ENCODE measurements at regions not wholly inside any gene's neighbourhood (a gene's known extent, or its start where the extent isn't known, plus 50 kb on each side); places are given as distances from the start of the nearest gene placed in this dataset.

- ChIA-PET POLR2A (no interaction called here), CTCF (no interaction called here), RAD21 (ENCODE audit: low non-redundant PET in 1 of 2, low total read pairs in 2 of 2, uncharacterized antibody in 2 of 2, unreplicated experiment in 2 of 2) (no interaction called here)
- no peaks in the 10 kb centered on the region for H3K9me2 ChIP-seq (ENCODE audit: insufficient read depth)
- no peak overlapping the region for H2AFZ ChIP-seq (ENCODE audit: low read depth, low read length, poor library complexity, severe bottlenecking)
- no peak overlapping the region for H3K4me3 ChIP-seq (replicated peaks in 1 of 2; ENCODE audit: low read depth in 1 of 2, low read length in 2 of 2)
- no peaks in the 10 kb centered on the region for H3K9me3 ChIP-seq (ENCODE audit: control insufficient read depth in 1 of 2, insufficient read depth in 1 of 2, low read depth in 1 of 2, low read length in 2 of 2)
- DNase-seq (ENCODE audit: low read depth, low spot score) (no peak), ATAC-seq (no peak)
- no peaks in the 10 kb centered on the region for H4K20me1 ChIP-seq (ENCODE audit: insufficient read depth)
- H3K9ac ChIP-seq (ENCODE audit: low read length), result no peak overlapping the region
- H3K4me1 ChIP-seq (ENCODE audit: control insufficient read depth in 1 of 2, insufficient read depth in 2 of 2, low read length in 2 of 2), result no peaks in the 10 kb centered on the region
- no peak overlapping the region for H3K27ac ChIP-seq (ENCODE audit: low read depth, low read length)
- no TSS peak for BruUV-seq (replicated peaks)
- intact Hi-C loops (cut with micrococcal nuclease), result no loop called here
- TF ChIP-seq TCF7L2 (IDR thresholded peaks at IDR 0.05; ENCODE audit: borderline replicate concordance, extremely low read depth, insufficient read depth, insufficient read length) (no peak), CTCF (IDR thresholded peaks at IDR 0.05 in 2 of 3, conservative IDR thresholded peaks at IDR 0.05 in 1 of 3; ENCODE audit: borderline replicate concordance in 1 of 3, insufficient read depth in 1 of 3, low read depth in 2 of 3, low read length in 2 of 3) (no peak), ELF1 (IDR thresholded peaks at IDR 0.05; ENCODE audit: borderline replicate concordance, low read depth) (no peak), SRF (IDR thresholded peaks at IDR 0.05; ENCODE audit: low read depth) (no peak), ZNF274 (IDR thresholded peaks at IDR 0.05; ENCODE audit: low read depth, low read length) (no peak), MAX (IDR thresholded peaks at IDR 0.05) (no peak)
- TF ChIP-seq, protein P1, sequence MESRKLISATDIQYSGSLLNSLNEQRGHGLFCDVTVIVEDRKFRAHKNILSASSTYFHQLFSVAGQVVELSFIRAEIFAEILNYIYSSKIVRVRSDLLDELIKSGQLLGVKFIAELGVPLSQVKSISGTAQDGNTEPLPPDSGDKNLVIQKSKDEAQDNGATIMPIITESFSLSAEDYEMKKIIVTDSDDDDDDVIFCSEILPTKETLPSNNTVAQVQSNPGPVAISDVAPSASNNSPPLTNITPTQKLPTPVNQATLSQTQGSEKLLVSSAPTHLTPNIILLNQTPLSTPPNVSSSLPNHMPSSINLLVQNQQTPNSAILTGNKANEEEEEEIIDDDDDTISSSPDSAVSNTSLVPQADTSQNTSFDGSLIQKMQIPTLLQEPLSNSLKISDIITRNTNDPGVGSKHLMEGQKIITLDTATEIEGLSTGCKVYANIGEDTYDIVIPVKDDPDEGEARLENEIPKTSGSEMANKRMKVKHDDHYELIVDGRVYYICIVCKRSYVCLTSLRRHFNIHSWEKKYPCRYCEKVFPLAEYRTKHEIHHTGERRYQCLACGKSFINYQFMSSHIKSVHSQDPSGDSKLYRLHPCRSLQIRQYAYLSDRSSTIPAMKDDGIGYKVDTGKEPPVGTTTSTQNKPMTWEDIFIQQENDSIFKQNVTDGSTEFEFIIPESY (IDR thresholded peaks at IDR 0.05; ENCODE audit: extremely low read depth, insufficient replicate concordance, low read length), result no peak
- no peak overlapping the region for H3K4me2 ChIP-seq (ENCODE audit: low read length)
- no peaks in the 10 kb centered on the region for H3K36me3 ChIP-seq (ENCODE audit: control insufficient read depth in 1 of 2, insufficient read depth in 2 of 2, low read length in 2 of 2)
- H3K79me2 ChIP-seq (ENCODE audit: insufficient read depth, low read length), result no peaks in the 10 kb centered on the region
- no peaks in the 10 kb centered on the region for H3K27me3 ChIP-seq (ENCODE audit: insufficient read depth, low read length)
These were observed 117.2 kb downstream of the FASLG start for GRCh38 chr1:172776071-172776470.
